HCT116 (cell line): ENCODE measurements at regions not wholly inside any gene's neighbourhood (a gene's known extent, or its start where the extent isn't known, plus 50 kb on each side); places are given as distances from the start of the nearest gene placed in this dataset.

Source experiments
- ATAC-seq: fragments of 200-7000 bp; cut with Tn5 transposase; 2 replicates; pipeline ENCODE4 v1.9.1; 2020; ENCODE audit warnings: mild to moderate bottlenecking, moderate library complexity
- BruUV-seq: library from RNA; stranded (reverse); fragments of 400-500 nt; replicated peaks from 2 replicates; lab custom pipeline; 2021; lab: Mats Ljungman, UMichigan
- CTCF ChIA-PET: fragments of 300-600 bp; sonication (Branson Sonifier 250); formaldehyde crosslinking; loops from one replicate; lab custom pipeline; 2021; ENCODE audit warnings: antibody characterized with exemption; lab: Charles Lee
- POLR2A ChIA-PET: fragments of 300-600, 350-600 bp; sonication (Branson Sonifier 250); formaldehyde crosslinking; loops from one replicate; lab custom pipeline; 2021; ENCODE audit warnings: antibody characterized with exemption; lab: Charles Lee
- RAD21 ChIA-PET, 2 experiments: fragments of 300-600 bp; sonication (Branson Sonifier 250); formaldehyde crosslinking; loops; one replicate each; lab custom pipeline; 2023; ENCODE audit warnings: low total read pairs in 2 of 2; ENCODE audit not compliant: uncharacterized antibody in 2 of 2, unreplicated experiment in 2 of 2, low non-redundant PET in 1 of 2; lab: Charles Lee
- DNase-seq: peaks from one replicate; pipeline ENCODE4 v3.0.0-alpha.2; 2010; ENCODE audit warnings: low read depth, low spot score
- H2AFZ ChIP-seq: fragments of 200-600 bp; shearing (Covaris generic), sonication (generic); 2 replicates; pipeline ENCODE4 v1.6.1; 2017; ENCODE audit warnings: low read depth, mixed run types, mixed read lengths, antibody characterized with exemption, low read length; ENCODE audit not compliant: poor library complexity, severe bottlenecking
- H3K27ac ChIP-seq: 2 replicates; pipeline ENCODE4 v1.5.1; 2012; ENCODE audit warnings: low read depth, low read length
- H3K27me3 ChIP-seq: fragments of 200-600 bp; sonication (generic); 2 replicates; pipeline ENCODE4 v1.6.1; 2016; ENCODE audit warnings: mixed run types, low read length, mixed read lengths; ENCODE audit not compliant: insufficient read depth
- H3K36me3 ChIP-seq, 2 experiments: fragments of 200-500 bp in 1 of 2; fragments of 200-600 bp in 1 of 2; sonication (Bioruptor generic) in 1 of 2; sonication (generic) in 1 of 2; 2 replicates each; pipeline versions ENCODE4 v1.5.1 to v1.6.1; 2014 to 2016; ENCODE audit warnings: low read length in 2 of 2, inconsistent platforms in 1 of 2, mixed read lengths in 1 of 2, mixed run types in 1 of 2; ENCODE audit not compliant: insufficient read depth in 2 of 2, control insufficient read depth in 1 of 2
- H3K4me1 ChIP-seq, 2 experiments: fragments of 200-600 bp in 1 of 2; sonication (generic) in 1 of 2; 2 replicates each; pipeline versions ENCODE4 v1.5.1 to v1.6.1; 2012 to 2017; ENCODE audit warnings: low read length in 2 of 2, inconsistent platforms in 1 of 2, mild to moderate bottlenecking in 1 of 2, mixed read lengths in 1 of 2, mixed run types in 1 of 2, moderate library complexity in 1 of 2; ENCODE audit not compliant: insufficient read depth in 2 of 2, control insufficient read depth in 1 of 2
- H3K4me2 ChIP-seq: fragments of 200-600 bp; sonication (generic); 2 replicates; pipeline ENCODE4 v1.6.1; 2017; ENCODE audit warnings: mixed run types, low read length, mixed read lengths
- H3K4me3 ChIP-seq, 2 experiments: fragments of 200-600 bp in 1 of 2; sonication (generic) in 1 of 2; replicated peaks in 1 of 2; 2 replicates each; pipeline ENCODE4 v1.5.1; 2011 to 2016; ENCODE audit warnings: low read length in 2 of 2, control low read depth in 1 of 2, low read depth in 1 of 2, mild to moderate bottlenecking in 1 of 2, mixed read lengths in 1 of 2, mixed run types in 1 of 2
- H3K79me2 ChIP-seq: fragments of 200-600 bp; sonication (generic); 2 replicates; pipeline ENCODE4 v1.6.1; 2017; ENCODE audit warnings: mild to moderate bottlenecking, mixed run types, low read length, moderate library complexity, mixed read lengths; ENCODE audit not compliant: insufficient read depth
- H3K9ac ChIP-seq: fragments of 200-600 bp; sonication (generic); 2 replicates; pipeline ENCODE4 v1.6.1; 2016; ENCODE audit warnings: low read length, mixed read lengths
- H3K9me2 ChIP-seq: fragments of 200-600 bp; sonication (generic), shearing (Covaris generic); 2 replicates; pipeline ENCODE4 v1.6.1; 2017; ENCODE audit warnings: mixed run types, mild to moderate bottlenecking, moderate library complexity; ENCODE audit not compliant: insufficient read depth
- H3K9me3 ChIP-seq, 2 experiments: fragments of 200-500 bp in 1 of 2; fragments of 200-600 bp in 1 of 2; sonication (Bioruptor generic) in 1 of 2; sonication (generic) in 1 of 2; 2 replicates each; pipeline ENCODE4 v1.6.1; 2014 to 2017; ENCODE audit warnings: low read length in 2 of 2, mixed read lengths in 2 of 2, inconsistent platforms in 1 of 2, low read depth in 1 of 2, mild to moderate bottlenecking in 1 of 2, mixed run types in 1 of 2, moderate library complexity in 1 of 2; ENCODE audit not compliant: control insufficient read depth in 1 of 2, insufficient read depth in 1 of 2
- H4K20me1 ChIP-seq: fragments of 200-600 bp; sonication (generic), shearing (Covaris generic); 2 replicates; pipeline ENCODE4 v1.6.1; 2017; ENCODE audit warnings: mixed run types, mild to moderate bottlenecking, moderate library complexity; ENCODE audit not compliant: insufficient read depth
- JUND ChIP-seq: IDR thresholded peaks from 2 replicates; pipeline ENCODE4 v1.6.1; 2012
- POLR2A ChIP-seq: IDR thresholded peaks from 2 replicates; pipeline ENCODE4 v1.7.0; 2011; ENCODE audit warnings: borderline replicate concordance; ENCODE audit not compliant: insufficient read depth, insufficient read length; ENCODE audit errors: extremely low read depth
- POLR2AphosphoS5 ChIP-seq: IDR thresholded peaks from 2 replicates; pipeline ENCODE4 v1.6.1; 2011; ENCODE audit warnings: mild to moderate bottlenecking, low read depth, low read length, moderate library complexity
- intact Hi-C: fragments of 100-400 bp; cut with micrococcal nuclease; formaldehyde crosslinking; loops from 2 replicates; pipeline ENCODE4 v1.10.0; 2022
- TF ChIP-seq, protein P1 (sequence below): IDR thresholded peaks from 2 replicates; pipeline ENCODE4 v1.6.1; 2011; ENCODE audit warnings: mild to moderate bottlenecking, low read length, moderate library complexity; ENCODE audit not compliant: insufficient replicate concordance; ENCODE audit errors: extremely low read depth
- TF ChIP-seq, protein P2 (sequence below): IDR thresholded peaks from 2 replicates; pipeline ENCODE4 v1.6.1; 2012

GRCh38 chr3:59388555-59389270 lies 338.9 kb upstream of the CFAP20DC start (continued):
- TF ChIP-seq POLR2A = no peak

- Histone ChIP-seq H3K9me3 (no peaks in the 10 kb centered on the region), H3K4me1 (no peaks in the 10 kb centered on the region), H3K27ac (no peak overlapping the region), H3K9ac (no peak overlapping the region), H3K4me2 (no peak overlapping the region), H3K4me3 (no peak overlapping the region), H2AFZ (no peak overlapping the region), H3K27me3 (peaks cover 61% of the 10 kb centered on the region), H3K9me2 (no peaks in the 10 kb centered on the region)
- DNase-seq = no peak
- ChIA-PET CTCF (no interaction called here), RAD21 (no interaction called here)
- intact Hi-C loops = no loop called here
- TF ChIP-seq JUND = no peak
- TF ChIP-seq POLR2AphosphoS5 = no peak
- TF ChIP-seq, protein P1, sequence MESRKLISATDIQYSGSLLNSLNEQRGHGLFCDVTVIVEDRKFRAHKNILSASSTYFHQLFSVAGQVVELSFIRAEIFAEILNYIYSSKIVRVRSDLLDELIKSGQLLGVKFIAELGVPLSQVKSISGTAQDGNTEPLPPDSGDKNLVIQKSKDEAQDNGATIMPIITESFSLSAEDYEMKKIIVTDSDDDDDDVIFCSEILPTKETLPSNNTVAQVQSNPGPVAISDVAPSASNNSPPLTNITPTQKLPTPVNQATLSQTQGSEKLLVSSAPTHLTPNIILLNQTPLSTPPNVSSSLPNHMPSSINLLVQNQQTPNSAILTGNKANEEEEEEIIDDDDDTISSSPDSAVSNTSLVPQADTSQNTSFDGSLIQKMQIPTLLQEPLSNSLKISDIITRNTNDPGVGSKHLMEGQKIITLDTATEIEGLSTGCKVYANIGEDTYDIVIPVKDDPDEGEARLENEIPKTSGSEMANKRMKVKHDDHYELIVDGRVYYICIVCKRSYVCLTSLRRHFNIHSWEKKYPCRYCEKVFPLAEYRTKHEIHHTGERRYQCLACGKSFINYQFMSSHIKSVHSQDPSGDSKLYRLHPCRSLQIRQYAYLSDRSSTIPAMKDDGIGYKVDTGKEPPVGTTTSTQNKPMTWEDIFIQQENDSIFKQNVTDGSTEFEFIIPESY = no peak
- TF ChIP-seq, protein P2, sequence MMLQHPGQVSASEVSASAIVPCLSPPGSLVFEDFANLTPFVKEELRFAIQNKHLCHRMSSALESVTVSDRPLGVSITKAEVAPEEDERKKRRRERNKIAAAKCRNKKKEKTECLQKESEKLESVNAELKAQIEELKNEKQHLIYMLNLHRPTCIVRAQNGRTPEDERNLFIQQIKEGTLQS = no peak
- TF ChIP-seq, all 23 proteins: peak for 0
- Histone ChIP-seq H3K36me3 (no peaks in the 10 kb centered on the region), H4K20me1 (no peaks in the 10 kb centered on the region), H3K79me2 (no peaks in the 10 kb centered on the region)
- POLR2A ChIA-PET = no interaction called here
- no peak for ATAC-seq
- no TSS peak for BruUV-seq
Observed at GRCh38 chr3:59386165-59386564, 336.3 kb upstream of the CFAP20DC start.
